Peyer's patch (tissue), 4 donors: ENCODE measurements at regions not wholly inside any gene's neighbourhood (a gene's known extent, or its start where the extent isn't known, plus 50 kb on each side); places are given as distances from the start of the nearest gene placed in this dataset.

Source experiments
- DNase-seq, 3 donors: peaks; one replicate each; pipeline ENCODE4 v3.0.0-alpha.2; 2017 to 2019
- H3K27ac ChIP-seq, 4 donors: fragments of 200-600 bp; sonication (generic); one replicate each; pipeline ENCODE4 v1.5.1; 2016 to 2019
- H3K27me3 ChIP-seq, 2 donors: fragments of 200-600 bp; sonication (generic); one replicate each; pipeline ENCODE4 v1.5.1; 2019
- H3K36me3 ChIP-seq, 3 donors: fragments of 200-600 bp; sonication (generic); one replicate each; pipeline ENCODE4 v1.5.1; 2016 to 2019
- H3K4me1 ChIP-seq, 4 donors: fragments of 200-600 bp; sonication (generic); one replicate each; pipeline ENCODE4 v1.5.1; 2016 to 2019
- H3K4me3 ChIP-seq, 4 donors: fragments of 200-600 bp; sonication (generic); 1 replicate in 3 of 4; 2 replicates in 1 of 4; pipeline ENCODE4 v1.5.1; 2016 to 2019; ENCODE audit warnings: mild to moderate bottlenecking in 1 of 4
- H3K9me3 ChIP-seq, 4 donors: fragments of 200-600 bp; sonication (generic); one replicate each; pipeline ENCODE4 v1.5.1; 2016 to 2019; ENCODE audit warnings: mild to moderate bottlenecking in 1 of 4
- CTCF ChIP-seq, 6 experiments: fragments of 450-650 bp in 4 of 6; fragments of 200-600 bp in 2 of 6; sonication (generic) in 1 of 6; IDR thresholded peaks; one replicate each; pipeline ENCODE4 v1.5.1; 2017 to 2019; ENCODE audit warnings: antibody characterized with exemption in 6 of 6, mild to moderate bottlenecking in 3 of 6, moderate library complexity in 1 of 6
- POLR2A ChIP-seq, 2 donors: fragments of 450-650 bp; IDR thresholded peaks; one replicate each; pipeline ENCODE4 v1.5.1; 2017; ENCODE audit warnings: antibody characterized with exemption in 2 of 2, mild to moderate bottlenecking in 2 of 2, moderate library complexity in 2 of 2

GRCh38 chr15:92271179-92271578, 122.5 kb upstream of the ST8SIA2 start:
- no peak for DNase-seq
- Histone ChIP-seq H3K27me3 (no peaks in the 10 kb centered on the region), H3K4me1 (no peaks in the 10 kb centered on the region), H3K27ac (no peak overlapping the region), H3K9me3 (no peaks in the 10 kb centered on the region), H3K4me3 (no peak overlapping the region), H3K36me3 (no peaks in the 10 kb centered on the region)
- no peak for TF ChIP-seq POLR2A (IDR thresholded peaks at IDR 0.05)
- TF ChIP-seq CTCF (IDR thresholded peaks at IDR 0.05): no peak

- no peaks in the 10 kb centered on the region for H3K9me3 ChIP-seq
- TF ChIP-seq POLR2A (IDR thresholded peaks at IDR 0.05) (no peak), CTCF (IDR thresholded peaks at IDR 0.05) (no peak)
- H3K27me3 ChIP-seq: no peaks in the 10 kb centered on the region
- H3K4me1 ChIP-seq: no peaks in the 10 kb centered on the region
- H3K36me3 ChIP-seq: no peaks in the 10 kb centered on the region
- H3K27ac ChIP-seq: no peak overlapping the region
- no peak overlapping the region for H3K4me3 ChIP-seq
- DNase-seq: no peak
Observed at GRCh38 chr15:92272106-92272505, 121.6 kb upstream of the ST8SIA2 start.

- no peaks in the 10 kb centered on the region for H3K4me1 ChIP-seq
- no peaks in the 10 kb centered on the region for H3K36me3 ChIP-seq
- no peaks in the 10 kb centered on the region for H3K9me3 ChIP-seq
- TF ChIP-seq POLR2A (IDR thresholded peaks at IDR 0.05): no peak
- TF ChIP-seq CTCF (IDR thresholded peaks at IDR 0.05): no peak
- no peak overlapping the region for H3K27ac ChIP-seq
- DNase-seq: no peak
- H3K27me3 ChIP-seq: no peaks in the 10 kb centered on the region
- H3K4me3 ChIP-seq: no peak overlapping the region
Observed at GRCh38 chr15:92273286-92273685, 120.4 kb upstream of the ST8SIA2 start.

GRCh38 chr15:92273723-92274122, 120.0 kb upstream of the ST8SIA2 start:
- no peak for TF ChIP-seq CTCF (IDR thresholded peaks at IDR 0.05)
- TF ChIP-seq POLR2A (IDR thresholded peaks at IDR 0.05): no peak
- Histone ChIP-seq H3K4me3 (no peak overlapping the region), H3K9me3 (no peaks in the 10 kb centered on the region), H3K27me3 (no peaks in the 10 kb centered on the region), H3K36me3 (no peaks in the 10 kb centered on the region), H3K27ac (no peak overlapping the region), H3K4me1 (no peaks in the 10 kb centered on the region)
- DNase-seq: no peak

GRCh38 chr15:92277776-92278175, 115.9 kb upstream of the ST8SIA2 start:
- DNase-seq: no peak
- TF ChIP-seq POLR2A (IDR thresholded peaks at IDR 0.05): no peak
- peak in 2 of 6 experiments; percentile 9 to 10 for TF ChIP-seq CTCF (IDR thresholded peaks at IDR 0.05)
- H3K36me3 ChIP-seq: no peaks in the 10 kb centered on the region

GRCh38 chr15:92283813-92284212, 109.9 kb upstream of the ST8SIA2 start:
- Histone ChIP-seq H3K27ac (no peak overlapping the region), H3K9me3 (no peaks in the 10 kb centered on the region), H3K36me3 (no peaks in the 10 kb centered on the region), H3K4me1 (no peaks in the 10 kb centered on the region), H3K27me3 (no peaks in the 10 kb centered on the region), H3K4me3 (no peak overlapping the region)
- DNase-seq: no peak
- TF ChIP-seq CTCF (IDR thresholded peaks at IDR 0.05): no peak
- no peak for TF ChIP-seq POLR2A (IDR thresholded peaks at IDR 0.05)

More at GRCh38 chr15:92277776-92278175, 115.9 kb upstream of the ST8SIA2 start:
- Histone ChIP-seq H3K27me3 (no peaks in the 10 kb centered on the region), H3K9me3 (no peaks in the 10 kb centered on the region), H3K27ac (no peak overlapping the region), H3K4me3 (no peak overlapping the region), H3K4me1 (no peaks in the 10 kb centered on the region)
